ENCODE measurements at regions not wholly inside any gene's neighbourhood (a gene's known extent, or its start where the extent isn't known, plus 50 kb on each side); places are given as distances from the start of the nearest gene placed in this dataset.

- TF ChIP-seq CTCF (conservative IDR thresholded peaks at IDR 0.05 in 1 of 2, IDR thresholded peaks at IDR 0.05 in 1 of 2; ENCODE audit: low read depth in 1 of 2, low read length in 2 of 2) = no peak
- TF ChIP-seq EZH2 (IDR thresholded peaks at IDR 0.05; ENCODE audit: low read length, missing control alignments) = no peak
These were observed 177.9 kb downstream of the PHLDA1 start for GRCh38 chr12:75853626-75854025.
